ENCODE measurements at regions not wholly inside any gene's neighbourhood (a gene's known extent, or its start where the extent isn't known, plus 50 kb on each side); places are given as distances from the start of the nearest gene placed in this dataset.

- peak; percentile 68 for DNase-seq (ENCODE audit: low spot score)
- no peaks in the 10 kb centered on the region for H3K36me3 Mint-ChIP-seq (ENCODE audit: low read depth)
Observed at GRCh38 chr16:6573577-6573976, 759.1 kb upstream of the RBFOX1 start.

GRCh38 chr16:6571044-6571443 is 761.6 kb upstream of the RBFOX1 start:
- H3K27me3 Mint-ChIP-seq (ENCODE audit: insufficient read depth, low read depth, poor library complexity) = peaks cover 3% of the 10 kb centered on the region
- Histone ChIP-seq H3K4me2 (no peak overlapping the region), H3K79me2 (replicated peaks; ENCODE audit: insufficient read depth) (no peaks in the 10 kb centered on the region), H3K9me2 (ENCODE audit: insufficient read depth) (no peaks in the 10 kb centered on the region), H3K4me1 (ENCODE audit: insufficient read depth) (no peaks in the 10 kb centered on the region), H3K36me3 (ENCODE audit: insufficient read depth) (no peaks in the 10 kb centered on the region), H2AFZ (no peak overlapping the region), H3K27me3 (ENCODE audit: insufficient read depth) (no peaks in the 10 kb centered on the region), H3K27ac (ENCODE audit: low read depth) (no peak overlapping the region), H3K4me3 (no peak overlapping the region), H4K20me1 (replicated peaks; ENCODE audit: insufficient read depth) (no peaks in the 10 kb centered on the region), H3F3A (replicated peaks; ENCODE audit: low read depth) (no peaks in the 10 kb centered on the region)
- peak overlapping the region; percentile 31; the same call in 1 of the 2 replicates for H3K27ac Mint-ChIP-seq
- no peaks in the 10 kb centered on the region for H3K9me3 Mint-ChIP-seq
- peaks cover 22% of the 10 kb centered on the region for H3K4me1 Mint-ChIP-seq
- no peak overlapping the region for H3K4me3 Mint-ChIP-seq
- H3K36me3 Mint-ChIP-seq (ENCODE audit: low read depth) = no peaks in the 10 kb centered on the region
- peak; percentile 22 for DNase-seq (ENCODE audit: low spot score)
- ATAC-seq = peak; percentile 65
- no peak for TF ChIP-seq STAT1 (IDR thresholded peaks at IDR 0.05; ENCODE audit: unreplicated experiment)
- no peak for TF ChIP-seq ZNF462 (CRISPR knock-in tag; IDR thresholded peaks at IDR 0.05)
- TF ChIP-seq ETS1 (IDR thresholded peaks at IDR 0.05) = no peak
- TF ChIP-seq CREB1 (CRISPR knock-in tag; IDR thresholded peaks at IDR 0.05; ENCODE audit: low read depth) = no peak

More at GRCh38 chr16:6573577-6573976, 759.1 kb upstream of the RBFOX1 start:
- Histone ChIP-seq H2AFZ (no peak overlapping the region), H3K79me2 (replicated peaks; ENCODE audit: insufficient read depth) (no peaks in the 10 kb centered on the region), H3K27me3 (ENCODE audit: insufficient read depth) (no peaks in the 10 kb centered on the region), H3K4me3 (no peak overlapping the region), H3F3A (replicated peaks; ENCODE audit: low read depth) (no peaks in the 10 kb centered on the region), H3K9me2 (ENCODE audit: insufficient read depth) (no peaks in the 10 kb centered on the region), H3K4me2 (no peak overlapping the region), H4K20me1 (replicated peaks; ENCODE audit: insufficient read depth) (no peaks in the 10 kb centered on the region), H3K4me1 (ENCODE audit: insufficient read depth) (no peaks in the 10 kb centered on the region), H3K27ac (ENCODE audit: low read depth) (no peak overlapping the region), H3K36me3 (ENCODE audit: insufficient read depth) (no peaks in the 10 kb centered on the region; the same call in 1 of the 2 replicates)
- Mint-ChIP-seq H3K9me3 (no peaks in the 10 kb centered on the region), H3K27ac (no peak overlapping the region), H3K4me3 (no peak overlapping the region), H3K4me1 (peaks cover 22% of the 10 kb centered on the region), H3K27me3 (ENCODE audit: insufficient read depth, low read depth, poor library complexity) (peaks cover 3% of the 10 kb centered on the region)
- no peak for TF ChIP-seq EZH2 (IDR thresholded peaks at IDR 0.05; ENCODE audit: low read depth, unreplicated experiment)
- no peak for TF ChIP-seq POLR2AphosphoS5 (IDR thresholded peaks at IDR 0.05; ENCODE audit: low read depth)
- no peak for TF ChIP-seq EZH2phosphoT487 (IDR thresholded peaks at IDR 0.05; ENCODE audit: unreplicated experiment)
- peak; percentile 37 to 75; a peak in 3 of 4 replicates for TF ChIP-seq CTCF (conservative IDR thresholded peaks at IDR 0.05; ENCODE audit: low read depth in 2 of 2)
- ATAC-seq = peak; percentile 90
